ENCODE measurements at regions not wholly inside any gene's neighbourhood (a gene's known extent, or its start where the extent isn't known, plus 50 kb on each side); places are given as distances from the start of the nearest gene placed in this dataset.

DNA sequence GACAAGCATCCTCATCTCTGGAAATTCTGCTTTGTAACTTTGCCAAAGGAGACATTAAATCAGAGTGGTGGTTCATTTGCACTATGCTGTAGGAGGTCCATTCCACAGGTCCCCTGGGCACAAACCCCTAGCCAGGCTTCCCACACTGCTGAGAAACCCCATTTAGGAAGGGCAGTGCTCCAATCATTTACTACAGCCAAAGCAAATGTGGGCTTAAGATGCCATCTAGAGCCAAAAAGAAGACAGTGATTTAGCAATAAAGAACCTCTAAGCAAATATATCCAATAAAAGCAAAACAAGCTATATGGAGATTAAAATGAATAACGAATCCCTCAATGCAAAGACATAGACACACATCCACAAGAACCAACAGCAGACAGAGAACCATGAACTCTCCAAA, 129.0 kb upstream of the ALDH1B1 start:
- Histone ChIP-seq H4K20me1 (ENCODE audit: insufficient read depth, low read length) (no peaks in the 10 kb centered on the region), H3K27ac (ENCODE audit: low read depth, low read length, poor library complexity, severe bottlenecking) (no peak overlapping the region), H3K9me2 (ENCODE audit: low read depth, low read length) (no peaks in the 10 kb centered on the region), H3K4me3 (ENCODE audit: low read depth, low read length, poor library complexity, severe bottlenecking) (no peak overlapping the region), H3K4me1 (ENCODE audit: insufficient read depth, low read length, severe bottlenecking) (no peaks in the 10 kb centered on the region), H3K79me2 (ENCODE audit: insufficient read depth, low read length) (no peaks in the 10 kb centered on the region), H2AFZ (ENCODE audit: low read length) (no peak overlapping the region), H3F3A (ENCODE audit: insufficient read depth, low read length) (no peaks in the 10 kb centered on the region), H3K27me3 (ENCODE audit: insufficient read depth, low read length) (no peaks in the 10 kb centered on the region), H3K4me2 (ENCODE audit: low read length) (no peak overlapping the region), H3K36me3 (ENCODE audit: insufficient read depth, low read length) (no peaks in the 10 kb centered on the region), H3K9ac (ENCODE audit: low read length) (no peak overlapping the region), H3K9me3 (ENCODE audit: low read length) (no peaks in the 10 kb centered on the region)
- TF ChIP-seq, protein P1, sequence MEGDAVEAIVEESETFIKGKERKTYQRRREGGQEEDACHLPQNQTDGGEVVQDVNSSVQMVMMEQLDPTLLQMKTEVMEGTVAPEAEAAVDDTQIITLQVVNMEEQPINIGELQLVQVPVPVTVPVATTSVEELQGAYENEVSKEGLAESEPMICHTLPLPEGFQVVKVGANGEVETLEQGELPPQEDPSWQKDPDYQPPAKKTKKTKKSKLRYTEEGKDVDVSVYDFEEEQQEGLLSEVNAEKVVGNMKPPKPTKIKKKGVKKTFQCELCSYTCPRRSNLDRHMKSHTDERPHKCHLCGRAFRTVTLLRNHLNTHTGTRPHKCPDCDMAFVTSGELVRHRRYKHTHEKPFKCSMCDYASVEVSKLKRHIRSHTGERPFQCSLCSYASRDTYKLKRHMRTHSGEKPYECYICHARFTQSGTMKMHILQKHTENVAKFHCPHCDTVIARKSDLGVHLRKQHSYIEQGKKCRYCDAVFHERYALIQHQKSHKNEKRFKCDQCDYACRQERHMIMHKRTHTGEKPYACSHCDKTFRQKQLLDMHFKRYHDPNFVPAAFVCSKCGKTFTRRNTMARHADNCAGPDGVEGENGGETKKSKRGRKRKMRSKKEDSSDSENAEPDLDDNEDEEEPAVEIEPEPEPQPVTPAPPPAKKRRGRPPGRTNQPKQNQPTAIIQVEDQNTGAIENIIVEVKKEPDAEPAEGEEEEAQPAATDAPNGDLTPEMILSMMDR (IDR thresholded peaks at IDR 0.05; ENCODE audit: low read length) = peak; percentile 44; the same call in 1 of the 2 replicates
- no peak for TF ChIP-seq EZH2 (IDR thresholded peaks at IDR 0.05; ENCODE audit: borderline replicate concordance, low read length)

DNA sequence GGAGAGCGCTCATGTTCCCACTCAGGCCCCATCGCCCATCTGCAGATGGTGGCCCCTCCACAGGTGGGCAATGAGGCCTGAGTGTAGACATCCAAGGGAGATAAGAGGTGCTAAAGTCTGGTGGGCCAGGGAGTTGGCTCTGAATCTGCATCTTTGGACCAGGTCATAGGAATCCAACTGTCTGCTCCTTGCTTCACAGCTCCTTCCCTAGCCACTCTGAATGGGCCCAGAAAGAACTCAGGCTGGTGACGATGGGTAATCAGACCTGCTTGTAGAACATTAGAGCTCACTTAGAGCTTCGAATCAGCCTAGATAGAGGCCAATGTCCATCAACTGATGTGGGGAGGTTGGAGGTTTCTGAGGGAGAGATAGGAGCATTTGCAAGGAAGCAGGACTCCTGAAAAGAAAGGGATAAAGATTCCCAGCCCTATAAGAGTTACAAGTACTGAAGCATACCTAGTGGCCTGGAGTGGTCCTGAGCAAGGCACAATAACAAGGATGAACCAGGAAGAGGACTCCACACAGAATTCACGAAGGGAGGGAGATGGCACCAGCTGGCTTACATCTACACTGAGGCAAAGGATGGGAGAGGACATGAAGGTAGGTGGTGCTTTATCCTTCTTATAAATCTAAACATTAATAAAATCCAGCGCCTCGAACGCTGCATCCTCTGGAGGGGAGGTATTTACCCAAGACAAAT, 132.8 kb upstream of the ALDH1B1 start:
- Histone ChIP-seq H3F3A (ENCODE audit: insufficient read depth, low read length) (no peaks in the 10 kb centered on the region), H3K4me1 (ENCODE audit: insufficient read depth, low read length, severe bottlenecking) (no peaks in the 10 kb centered on the region), H3K27me3 (ENCODE audit: insufficient read depth, low read length) (no peaks in the 10 kb centered on the region), H3K4me3 (ENCODE audit: low read depth, low read length, poor library complexity, severe bottlenecking) (no peak overlapping the region), H3K27ac (ENCODE audit: low read depth, low read length, poor library complexity, severe bottlenecking) (no peak overlapping the region), H3K9me2 (ENCODE audit: low read depth, low read length) (no peaks in the 10 kb centered on the region), H3K79me2 (ENCODE audit: insufficient read depth, low read length) (no peaks in the 10 kb centered on the region), H3K9me3 (ENCODE audit: low read length) (no peaks in the 10 kb centered on the region), H3K4me2 (ENCODE audit: low read length) (no peak overlapping the region), H3K9ac (ENCODE audit: low read length) (no peak overlapping the region), H4K20me1 (ENCODE audit: insufficient read depth, low read length) (no peaks in the 10 kb centered on the region), H3K36me3 (ENCODE audit: insufficient read depth, low read length) (no peaks in the 10 kb centered on the region), H2AFZ (ENCODE audit: low read length) (no peak overlapping the region)
- no peak for TF ChIP-seq EZH2 (IDR thresholded peaks at IDR 0.05; ENCODE audit: borderline replicate concordance, low read length)
- TF ChIP-seq, protein P1 (IDR thresholded peaks at IDR 0.05; ENCODE audit: low read length) = no peak

DNA sequence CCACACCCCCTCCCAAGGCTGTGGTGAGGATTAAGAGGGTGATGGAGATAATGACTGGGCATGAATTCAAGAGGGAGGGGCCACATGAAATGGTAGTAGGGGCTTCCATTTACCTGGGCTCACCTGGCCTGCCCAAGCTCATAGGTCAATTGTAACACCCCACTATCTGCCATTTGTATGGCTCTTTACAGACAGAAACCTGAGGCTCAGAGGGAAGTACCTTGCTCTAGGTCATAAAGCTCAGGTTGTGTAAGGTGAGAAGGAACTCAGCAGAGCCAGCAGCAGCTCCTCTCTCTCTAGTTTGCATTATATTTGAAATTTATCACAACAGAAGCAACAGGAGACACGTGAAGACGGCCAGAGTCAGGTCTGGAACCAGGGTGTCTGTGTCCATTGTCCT, 133.4 kb upstream of the ALDH1B1 start:
- Histone ChIP-seq H3K4me2 (ENCODE audit: low read length) (no peak overlapping the region), H3K4me1 (ENCODE audit: insufficient read depth, low read length, severe bottlenecking) (no peaks in the 10 kb centered on the region), H4K20me1 (ENCODE audit: insufficient read depth, low read length) (no peaks in the 10 kb centered on the region), H3K27ac (ENCODE audit: low read depth, low read length, poor library complexity, severe bottlenecking) (no peak overlapping the region), H3K9ac (ENCODE audit: low read length) (no peak overlapping the region), H3F3A (ENCODE audit: insufficient read depth, low read length) (no peaks in the 10 kb centered on the region), H3K9me2 (ENCODE audit: low read depth, low read length) (no peaks in the 10 kb centered on the region), H3K4me3 (ENCODE audit: low read depth, low read length, poor library complexity, severe bottlenecking) (no peak overlapping the region), H3K27me3 (ENCODE audit: insufficient read depth, low read length) (no peaks in the 10 kb centered on the region), H3K36me3 (ENCODE audit: insufficient read depth, low read length) (no peaks in the 10 kb centered on the region), H3K9me3 (ENCODE audit: low read length) (no peaks in the 10 kb centered on the region), H3K79me2 (ENCODE audit: insufficient read depth, low read length) (no peaks in the 10 kb centered on the region), H2AFZ (ENCODE audit: low read length) (no peak overlapping the region)
- TF ChIP-seq EZH2 (IDR thresholded peaks at IDR 0.05; ENCODE audit: borderline replicate concordance, low read length) = no peak
- TF ChIP-seq, protein P1 (IDR thresholded peaks at IDR 0.05; ENCODE audit: low read length) = no peak

Data from OCI-LY1 (cell line).